ENCODE measurements at regions not wholly inside any gene's neighbourhood (a gene's known extent, or its start where the extent isn't known, plus 50 kb on each side); places are given as distances from the start of the nearest gene placed in this dataset.
"Not testable (repeated sequence)": the region's sequence is repeated elsewhere in the genome, so short reads cannot be mapped to it uniquely, and the experiment has no call there.

DNA sequence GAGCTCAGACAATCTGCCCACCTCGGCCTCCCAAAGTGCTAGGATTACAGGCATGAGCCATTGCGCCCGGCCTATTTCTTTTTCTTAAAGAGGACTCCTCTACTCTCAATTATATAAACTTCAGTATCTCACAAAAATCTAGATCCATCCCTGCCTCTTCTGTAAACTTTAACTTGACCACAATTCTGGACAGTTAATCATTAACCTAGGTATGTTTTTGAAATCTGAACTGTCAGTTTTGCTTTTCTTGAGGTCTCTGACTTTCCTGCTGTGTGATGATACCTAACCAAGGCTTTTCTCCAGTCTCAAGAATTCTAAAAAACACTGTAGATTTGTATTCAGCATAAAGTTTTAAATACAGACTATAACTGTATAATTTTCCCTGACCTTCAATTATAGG, 388.2 kb upstream of the SYNCRIP start:
- DNase-seq, result no peak

DNA sequence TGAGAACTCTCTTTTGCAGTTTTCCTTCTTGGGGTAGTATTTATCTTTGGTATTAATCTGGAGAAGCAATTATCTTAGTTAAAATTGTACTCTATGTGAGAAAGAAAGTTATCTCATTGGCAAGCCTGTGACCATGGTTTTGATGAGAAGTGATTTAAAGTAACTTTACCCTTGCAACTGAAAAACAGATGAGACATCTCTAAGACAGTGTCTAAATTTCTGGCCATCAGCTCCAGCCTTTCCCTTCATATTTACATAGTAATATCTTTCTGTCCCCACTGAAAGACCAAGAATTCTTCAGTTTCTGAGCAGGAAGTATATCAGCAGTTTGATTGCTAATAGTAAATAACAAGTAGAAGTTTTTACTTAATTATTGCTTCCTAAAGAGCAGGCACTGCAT, 386.1 kb upstream of the SYNCRIP start:
- DNase-seq, result no peak

DNA sequence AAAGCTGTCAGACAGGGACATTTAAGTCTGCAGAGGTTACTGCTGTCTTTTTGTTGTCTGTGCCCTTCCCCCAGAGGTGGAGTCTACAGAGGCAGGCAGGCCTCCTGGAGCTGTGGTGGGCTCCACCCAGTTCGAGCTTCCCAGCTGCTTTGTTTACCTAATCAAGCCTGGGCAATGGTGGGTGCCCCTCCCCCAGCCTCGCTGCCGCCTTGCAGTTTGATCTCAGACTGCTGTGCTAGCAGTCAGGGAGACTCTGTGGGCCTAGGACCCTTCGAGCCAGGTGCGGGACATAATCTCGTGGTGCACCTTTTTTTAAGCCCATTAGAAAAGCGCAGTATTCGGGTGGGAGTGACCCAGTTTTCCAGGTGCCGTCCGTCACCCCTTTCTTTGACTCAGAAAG, 384.2 kb upstream of the SYNCRIP start:
- not testable (repeated sequence) for DNase-seq

DNA sequence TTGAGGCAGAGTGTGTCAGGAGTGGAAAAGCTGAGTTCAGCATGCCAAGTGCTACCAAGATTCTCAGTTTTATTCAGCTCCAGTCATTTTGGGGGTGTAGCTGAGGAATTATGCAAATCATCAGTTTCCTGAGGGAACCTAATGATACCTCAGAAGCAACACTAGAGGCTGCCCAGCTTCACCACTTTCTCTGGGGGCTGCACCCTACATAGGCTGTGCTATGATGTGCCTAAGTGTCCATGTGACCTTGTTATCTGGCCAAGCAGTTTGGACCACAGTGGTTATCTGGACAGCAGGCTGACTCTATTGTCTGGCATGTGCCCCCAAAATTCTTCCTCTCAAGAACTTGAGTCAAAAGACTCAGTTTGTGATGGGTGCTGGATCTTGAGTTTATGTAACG, 374.6 kb upstream of the SYNCRIP start:
- no peak for DNase-seq

DNA sequence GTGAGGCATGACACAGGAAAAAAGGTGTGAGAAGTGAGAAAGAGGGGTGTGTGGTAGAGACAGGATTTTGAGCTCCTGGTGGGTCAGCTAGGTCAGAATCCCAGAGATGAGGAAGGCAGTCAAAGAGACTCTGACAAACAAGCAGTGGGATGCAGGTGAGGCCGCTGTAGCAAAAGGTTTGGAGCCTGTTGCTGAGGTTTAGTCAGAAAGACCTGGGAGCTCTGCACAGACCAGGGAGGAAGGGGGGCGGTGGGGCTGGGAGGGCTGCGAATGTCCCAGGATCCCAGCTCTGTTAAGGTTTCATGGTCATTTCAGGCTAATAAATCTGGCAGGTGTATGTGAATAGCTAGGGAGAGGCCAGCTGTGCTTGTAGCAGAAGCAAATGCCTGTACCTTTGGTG, 373.9 kb upstream of the SYNCRIP start:
- DNase-seq, result no peak

DNA sequence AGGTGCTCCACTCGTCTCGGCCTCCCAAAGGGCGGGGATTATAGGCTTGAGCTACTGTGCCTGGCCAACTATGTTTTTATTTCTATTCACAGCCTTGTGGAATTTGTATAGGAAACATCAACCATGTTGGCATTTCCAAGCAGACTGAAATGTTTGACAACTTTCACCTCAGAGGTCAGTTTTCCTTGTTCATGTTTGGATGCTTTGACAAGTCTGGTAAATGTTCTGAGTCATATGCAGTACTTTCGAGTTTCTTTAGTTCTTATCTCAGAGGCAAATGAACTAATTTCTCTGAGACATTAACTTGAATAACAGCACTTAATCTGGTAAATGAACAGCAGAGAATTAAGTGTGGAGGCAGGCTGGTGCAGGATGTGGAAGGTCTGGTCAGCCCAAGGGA, 373.4 kb upstream of the SYNCRIP start:
- DNase-seq, result no peak

DNA sequence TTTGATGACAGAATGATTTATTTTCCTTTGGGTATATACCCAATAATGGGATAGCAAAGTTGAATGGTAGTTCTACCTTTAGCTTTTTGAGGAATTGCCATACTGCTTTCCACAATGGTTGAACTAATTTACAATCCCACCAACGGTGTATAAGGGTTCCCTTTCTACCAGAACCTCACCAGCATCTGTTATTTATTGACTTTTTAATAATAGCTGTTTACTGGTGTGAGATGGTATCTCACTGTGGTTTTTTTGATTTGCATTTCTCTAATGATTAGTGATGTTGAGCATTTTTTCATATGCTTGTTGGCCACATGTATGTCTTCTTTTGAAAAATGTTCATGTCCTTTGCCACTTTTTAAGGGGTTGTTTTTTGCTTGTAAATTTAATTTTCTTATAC, 370.3 kb upstream of the SYNCRIP start:
- not testable (repeated sequence) for DNase-seq

DNA sequence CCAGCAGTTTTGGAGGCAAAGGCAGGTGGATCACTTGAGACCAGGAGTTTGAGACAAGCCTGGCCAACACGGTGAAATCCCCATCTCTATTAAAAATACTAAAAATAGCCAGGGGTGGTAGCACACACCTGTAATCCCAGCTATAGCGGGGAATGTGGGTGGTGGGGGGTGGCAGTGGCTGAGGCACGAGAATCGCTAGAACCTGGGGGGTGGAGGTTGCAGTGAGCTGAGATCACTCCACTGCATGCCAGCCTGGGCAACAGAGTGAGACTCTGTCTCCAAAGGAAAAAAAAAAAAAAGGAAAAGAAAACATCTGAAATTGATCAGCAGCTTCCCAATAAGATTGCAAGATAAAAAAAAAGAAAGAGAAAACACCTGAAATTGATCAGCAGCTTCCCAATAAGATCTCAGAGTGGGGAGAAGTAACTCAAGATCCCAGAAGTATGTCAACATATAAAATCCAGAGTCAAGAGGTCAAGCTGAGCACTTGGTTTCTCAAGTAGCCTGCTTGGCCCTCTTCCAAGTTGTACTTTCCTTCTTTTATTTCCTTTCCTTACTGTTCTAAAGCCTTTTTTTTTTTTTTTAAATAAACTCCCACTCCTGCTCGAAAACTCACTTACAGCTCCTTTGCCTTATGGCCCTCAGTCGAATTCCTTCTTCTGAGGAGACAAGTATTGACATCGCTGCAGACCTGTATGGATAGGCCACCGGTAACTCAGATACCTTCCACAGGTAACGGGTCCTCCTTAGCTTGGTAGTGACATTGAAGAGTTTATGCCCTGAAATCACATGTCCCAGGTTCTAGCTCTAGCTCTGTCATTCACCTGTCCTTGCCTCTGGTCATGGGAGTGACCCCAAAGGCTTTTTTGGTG, 368.5 kb upstream of the SYNCRIP start:
- DNase-seq, result no peak

DNA sequence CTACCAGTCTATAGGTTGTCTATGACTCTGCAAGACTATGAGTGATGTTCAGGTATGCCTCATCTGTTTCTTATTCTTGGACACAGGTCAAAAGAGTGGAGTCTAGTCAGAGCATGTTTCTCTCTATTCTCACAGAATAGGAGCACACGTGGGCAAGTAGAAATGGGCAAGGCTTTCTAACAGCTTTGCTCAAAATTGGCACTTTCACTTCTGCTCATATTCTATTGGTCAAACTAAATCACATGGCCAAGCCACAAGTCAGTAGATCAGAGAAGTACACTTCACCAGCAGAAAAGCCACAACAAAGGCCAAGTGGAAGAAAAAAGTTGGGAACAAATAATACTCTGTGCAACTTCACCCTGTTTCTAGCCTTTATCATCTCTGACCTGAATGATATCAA, 354.5 kb upstream of the SYNCRIP start:
- DNase-seq, result no peak

DNA sequence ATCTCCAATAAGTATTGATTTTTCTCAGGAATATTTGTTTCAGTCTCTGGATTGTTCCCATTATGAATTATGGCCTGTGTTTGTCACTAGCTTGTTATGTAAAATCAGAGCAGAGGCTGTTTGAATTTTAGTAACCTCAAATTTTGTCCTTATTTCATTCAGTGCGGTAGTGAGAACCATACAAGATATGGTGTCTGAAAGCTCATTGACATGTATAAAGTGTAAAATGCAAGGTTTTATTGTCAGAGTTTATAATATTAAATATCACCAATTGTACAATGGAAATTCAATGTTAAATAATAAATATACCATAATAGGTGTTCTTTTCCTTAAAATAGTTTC, 353.3 kb upstream of the SYNCRIP start:
- DNase-seq, result no peak

DNA sequence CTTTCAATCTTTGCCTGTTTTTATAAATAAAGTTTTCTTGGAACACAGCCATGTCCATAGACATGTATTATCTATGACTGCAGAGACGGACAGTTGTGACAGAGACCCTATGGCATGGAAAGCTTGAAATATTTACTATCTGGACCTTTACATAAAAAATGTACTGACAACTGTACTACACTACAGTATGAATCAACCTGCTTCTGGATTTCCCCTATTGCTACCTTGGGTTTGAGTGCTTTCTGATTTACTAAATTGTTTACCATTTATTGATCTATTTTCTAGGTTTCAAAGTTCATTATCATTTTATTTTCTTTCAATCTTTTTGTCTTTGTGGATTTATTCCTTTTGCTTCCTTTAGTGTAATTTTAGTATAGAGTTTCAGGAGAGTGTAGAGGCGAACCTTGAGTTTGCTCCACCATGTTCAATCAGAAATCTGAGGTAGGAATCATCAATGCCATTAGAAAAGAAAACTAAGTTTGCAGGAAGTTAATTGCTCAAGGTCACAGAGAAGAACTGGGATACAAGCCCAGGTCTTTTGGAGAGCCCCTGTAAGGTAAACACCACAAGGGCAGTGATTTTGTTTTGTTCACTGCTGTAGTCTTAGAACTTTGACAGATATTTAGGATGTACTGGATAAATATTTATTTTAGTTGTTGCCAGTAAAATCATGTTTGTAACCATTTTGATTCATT, 352.8 kb upstream of the SYNCRIP start:
- DNase-seq, result no peak

DNA sequence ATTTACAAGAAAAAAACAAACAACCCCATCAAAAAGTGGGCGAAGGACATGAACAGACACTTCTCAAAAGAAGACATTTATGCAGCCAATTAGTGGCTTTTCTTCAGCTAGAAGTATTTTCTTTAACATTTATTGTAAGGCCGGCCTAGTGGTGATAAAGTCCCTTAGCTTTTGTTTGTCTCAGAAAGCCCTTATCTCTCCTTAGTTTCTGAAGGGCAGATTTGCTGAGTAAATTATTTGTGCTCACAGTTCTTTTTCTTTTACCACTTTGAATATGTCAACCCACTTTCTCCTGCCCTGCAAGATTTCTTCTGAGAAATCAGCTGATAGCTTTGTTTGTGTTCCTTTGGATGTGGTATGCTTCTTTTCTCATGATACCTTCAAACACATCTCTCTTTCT, 344.0 kb upstream of the SYNCRIP start:
- no peak for DNase-seq

DNA sequence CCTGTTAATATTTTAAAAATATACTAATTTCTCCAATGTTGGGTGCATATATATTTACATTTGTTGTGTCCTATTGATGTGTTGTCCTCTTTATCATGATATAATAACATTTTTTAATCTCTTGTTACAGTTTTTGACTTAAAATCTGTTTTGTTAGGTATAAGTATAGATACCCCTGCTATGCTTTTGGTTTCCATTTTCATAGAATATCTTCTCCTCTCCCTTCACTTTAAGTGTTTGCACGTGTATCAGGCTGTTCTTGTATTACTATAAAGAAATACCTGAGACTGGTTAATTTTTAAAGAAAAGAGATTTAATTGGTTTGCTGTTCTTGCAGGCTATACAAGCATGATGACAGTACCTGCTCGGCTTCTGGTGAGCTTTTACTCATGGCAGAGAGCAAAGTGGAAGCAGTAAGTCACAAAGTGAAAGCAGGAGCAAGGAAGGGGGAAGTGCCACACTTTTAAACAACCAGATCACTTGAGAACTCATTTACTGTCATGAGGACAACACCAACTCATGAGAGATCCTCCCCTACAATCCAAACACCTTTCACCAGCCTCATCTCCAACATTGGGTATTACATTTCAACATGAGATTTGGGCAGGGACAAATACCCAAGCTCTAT, 340.5 kb upstream of the SYNCRIP start:
- no peak for DNase-seq

DNA sequence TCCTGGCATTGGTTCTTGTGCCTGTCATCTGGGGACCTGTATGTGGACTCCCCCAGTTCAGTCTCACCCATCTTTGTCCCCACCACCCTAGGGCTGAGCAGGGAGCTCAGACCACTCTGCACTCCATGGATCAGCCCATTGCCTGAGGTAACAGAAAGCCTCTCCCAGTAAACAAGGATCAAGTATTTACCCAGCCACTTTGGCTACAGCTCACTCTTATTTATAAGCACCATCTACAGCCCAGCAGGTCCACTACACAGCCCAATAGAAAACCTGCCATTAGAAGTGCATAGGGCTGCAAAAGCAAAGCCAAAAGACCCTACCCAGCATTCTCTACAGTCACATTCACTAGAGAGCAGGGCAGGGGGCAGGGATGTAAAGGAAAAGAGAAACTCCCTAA, 335.0 kb upstream of the SYNCRIP start:
- DNase-seq, result no peak

DNA sequence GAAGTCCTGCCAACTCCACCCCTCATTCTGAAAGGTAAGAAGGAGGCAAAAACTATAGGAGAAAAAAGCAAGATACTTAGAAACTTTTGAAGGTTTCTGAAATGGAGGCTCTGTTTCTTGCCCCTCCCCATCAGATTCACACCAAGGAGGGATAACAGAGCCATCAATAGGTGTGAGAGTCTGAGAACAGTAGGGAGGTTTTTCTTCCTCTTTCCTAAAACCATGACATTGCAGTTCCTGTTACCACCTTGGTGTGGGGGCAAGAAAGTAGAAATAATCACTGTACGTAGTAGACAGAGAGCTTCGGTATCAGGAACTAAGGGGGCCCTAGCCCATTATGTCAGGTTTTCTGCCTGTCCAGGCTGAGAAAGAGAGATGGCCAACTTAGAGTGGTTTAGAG, 333.3 kb upstream of the SYNCRIP start:
- no peak for DNase-seq

DNA sequence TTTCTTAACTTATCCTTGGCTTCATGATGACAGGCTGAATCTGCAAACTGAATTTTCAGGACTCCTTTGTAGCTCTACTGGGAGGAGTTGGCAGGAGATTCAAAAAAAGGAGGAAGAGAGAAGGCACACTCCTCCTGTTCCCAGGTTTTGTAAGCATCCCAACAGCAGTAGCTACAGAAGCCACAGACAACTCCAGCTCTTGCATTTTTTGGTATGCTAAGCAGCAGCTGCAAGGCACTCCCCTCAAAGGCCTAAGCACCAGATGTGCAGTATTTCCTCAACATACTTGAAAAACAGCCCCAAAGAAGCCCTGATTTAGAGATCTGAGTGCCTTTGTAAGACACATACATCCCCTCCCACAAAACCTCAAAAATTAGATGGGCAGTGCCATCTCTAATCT, 328.6 kb upstream of the SYNCRIP start:
- no peak for DNase-seq

DNA sequence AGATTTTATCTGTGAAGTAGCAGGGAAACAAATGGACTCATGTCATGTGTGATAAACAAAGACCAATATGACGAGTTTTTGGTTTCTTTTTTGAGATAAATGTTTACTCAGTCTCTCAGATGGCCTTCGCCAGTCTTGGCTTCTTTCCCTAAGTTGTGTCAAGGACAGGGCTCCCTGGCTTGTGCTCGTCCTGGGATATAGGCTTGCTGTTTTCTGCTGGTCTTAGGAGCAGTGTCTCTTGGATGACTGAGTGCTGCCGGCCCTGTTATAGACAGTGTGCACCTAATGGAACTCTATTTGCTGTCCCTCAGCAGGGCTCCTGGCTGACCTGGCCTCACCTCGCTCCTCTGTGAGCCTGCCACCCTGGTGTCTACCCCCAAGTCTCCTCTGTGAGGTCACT, 324.1 kb upstream of the SYNCRIP start:
- DNase-seq, result no peak

DNA sequence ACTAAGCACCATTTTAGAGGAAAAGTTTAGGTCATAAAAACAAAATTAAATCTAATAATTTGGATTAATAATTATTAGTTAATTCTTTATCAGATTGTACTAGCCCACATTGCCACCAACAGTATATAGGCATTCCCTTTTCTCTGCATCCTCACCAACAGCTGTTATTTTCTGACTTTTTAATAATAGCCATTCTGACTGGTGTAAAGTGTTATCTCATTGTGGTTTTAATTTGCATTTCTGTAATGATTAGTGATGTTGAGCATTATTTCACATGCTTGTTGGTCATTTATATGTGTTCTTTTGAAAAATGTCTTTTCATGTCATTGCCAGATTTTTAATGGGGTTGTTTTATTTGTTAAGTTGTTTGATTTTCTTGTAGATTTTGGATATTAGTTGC, 319.1 kb upstream of the SYNCRIP start:
- DNase-seq, result no peak

DNA sequence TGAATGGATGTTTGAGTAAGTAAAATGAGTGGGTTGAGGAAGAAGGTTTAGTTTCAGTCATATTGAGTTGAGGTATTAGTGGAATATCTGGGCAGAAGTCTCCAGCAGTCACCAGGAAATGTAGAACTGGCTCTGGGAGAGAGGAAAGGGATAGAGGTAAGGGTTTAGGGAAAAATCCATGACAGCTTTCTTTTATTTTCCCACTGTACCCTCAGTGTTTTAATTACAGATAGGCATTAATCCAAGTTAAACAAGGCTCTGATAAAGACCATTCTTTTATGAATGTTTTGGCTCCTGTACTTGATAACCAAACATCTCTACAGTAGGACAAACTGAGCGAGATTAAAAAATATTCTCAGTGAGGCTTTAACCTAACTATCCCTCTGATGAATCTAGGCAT, 318.4 kb upstream of the SYNCRIP start:
- DNase-seq, result no peak

DNA sequence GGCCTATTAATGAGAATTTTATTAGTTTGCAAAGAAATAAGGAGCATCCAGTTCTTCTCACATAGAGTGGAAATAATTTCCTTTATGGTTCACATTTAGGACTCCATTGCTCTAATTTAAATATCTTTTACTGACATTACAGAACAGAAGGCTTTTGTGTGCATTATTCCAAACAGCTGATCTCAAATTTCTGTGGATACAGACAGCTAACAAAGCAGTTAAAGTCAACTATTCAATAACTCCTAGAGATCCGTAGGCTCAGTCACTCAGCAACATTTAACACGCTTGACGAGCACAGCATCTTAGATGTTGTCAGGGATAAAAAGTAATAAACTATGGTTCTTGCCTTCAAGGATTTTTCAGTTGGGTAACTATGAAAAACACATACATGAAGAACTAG, 305.8 kb upstream of the SYNCRIP start:
- no peak for DNase-seq

DNA sequence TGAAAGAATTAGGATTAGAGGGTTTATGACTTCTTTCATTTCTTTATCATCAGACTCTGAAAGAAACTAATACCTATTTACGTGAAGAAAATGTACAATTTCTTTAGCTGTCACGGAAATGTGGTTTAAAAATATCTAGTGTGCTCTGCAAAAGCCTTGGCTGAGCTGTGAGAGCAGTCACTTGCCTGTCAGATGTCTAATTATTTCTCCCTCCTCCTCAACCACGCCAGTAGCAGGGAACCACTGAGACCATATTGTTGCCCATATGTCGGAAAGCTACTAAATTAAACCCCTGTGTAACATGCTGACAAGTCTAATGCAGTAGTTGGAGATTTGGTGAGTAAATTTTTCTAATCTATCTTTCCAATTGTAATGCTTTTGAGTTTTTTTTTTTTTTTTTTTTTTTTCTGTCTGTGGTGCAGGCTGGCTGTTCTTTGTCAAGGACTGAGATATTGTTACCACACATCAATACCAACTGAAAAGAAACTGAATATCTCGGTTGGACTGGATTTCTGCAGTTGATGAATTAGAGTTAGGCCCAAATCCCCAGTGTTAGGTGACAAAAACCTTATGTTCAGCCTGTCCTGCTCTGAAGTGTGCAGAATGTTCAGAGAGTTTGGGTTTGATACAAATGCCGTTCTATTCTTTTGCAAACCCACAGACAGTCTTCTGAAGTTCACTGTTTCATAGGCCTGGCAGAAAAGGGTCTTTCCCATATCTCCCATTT, 302.9 kb upstream of the SYNCRIP start:
- DNase-seq, result no peak

DNA sequence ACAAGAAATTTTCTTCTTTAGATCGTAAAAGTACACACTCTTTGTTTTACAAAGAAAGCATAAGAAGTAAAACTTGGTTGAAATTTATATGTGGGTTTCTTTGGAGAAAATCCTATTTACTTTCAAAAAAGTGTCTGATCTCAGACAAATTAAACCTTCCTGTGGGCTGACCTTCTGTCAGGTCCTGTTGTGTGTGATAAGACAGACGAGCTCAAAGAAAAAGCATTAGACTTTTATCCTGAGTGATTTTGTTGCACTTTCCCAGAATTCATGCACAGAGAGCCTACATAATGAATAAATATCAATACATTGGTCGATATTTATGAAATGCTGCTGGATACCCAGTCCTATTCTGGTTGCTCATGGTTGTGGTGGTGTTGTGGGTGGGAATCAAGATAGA, 302.1 kb upstream of the SYNCRIP start:
- DNase-seq, result no peak

DNA sequence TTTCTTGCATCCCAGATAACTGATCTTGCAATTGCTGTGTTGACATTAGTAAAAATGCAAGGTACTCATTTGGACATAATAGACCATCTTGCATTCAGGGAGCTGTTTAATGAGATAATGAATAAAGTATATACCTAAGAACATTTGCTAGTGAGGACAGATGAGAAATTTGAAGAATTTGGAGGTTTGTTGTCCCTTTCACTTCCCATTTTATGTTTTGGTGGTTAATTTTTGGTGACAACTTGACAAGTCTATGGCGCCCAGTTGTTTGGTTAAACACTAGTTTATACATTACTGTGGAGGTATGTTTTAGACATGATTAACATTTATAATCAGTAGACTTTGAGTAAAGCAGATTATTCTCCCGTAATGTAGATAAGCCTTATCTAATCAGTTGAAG, 300.2 kb upstream of the SYNCRIP start:
- DNase-seq, result no peak

DNA sequence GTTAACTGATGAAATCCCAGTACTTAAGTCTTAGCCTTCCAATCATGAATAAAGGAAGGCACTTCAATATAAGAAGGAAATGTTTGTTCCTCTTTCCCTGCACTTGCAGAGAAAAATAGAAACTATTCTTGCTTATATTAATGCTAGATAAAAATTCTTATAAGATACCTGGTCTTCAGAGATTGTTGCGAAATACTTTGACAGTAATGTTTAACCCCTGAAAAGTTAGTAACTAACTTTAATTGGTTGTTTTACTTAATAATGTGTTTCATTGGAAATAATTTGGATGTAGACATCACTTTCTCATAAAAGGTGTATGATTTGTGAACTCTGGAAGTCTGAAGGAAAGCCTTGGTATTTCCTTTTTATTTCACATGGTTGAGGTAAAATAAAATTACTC, 294.2 kb upstream of the SYNCRIP start:
- no peak for DNase-seq
